ENCODE measurements at regions not wholly inside any gene's neighbourhood (a gene's known extent, or its start where the extent isn't known, plus 50 kb on each side); places are given as distances from the start of the nearest gene placed in this dataset.
"Not testable (repeated sequence)": the region's sequence is repeated elsewhere in the genome, so short reads cannot be mapped to it uniquely, and the experiment has no call there.

- no peak for DNase-seq
Measured at GRCh38 chr1:4068076-4068475, 168.0 kb upstream of the C1orf174 start.

GRCh38 chr1:4071653-4072052 is 171.6 kb upstream of the C1orf174 start:
- no peak for DNase-seq

GRCh38 chr1:4072481-4073153 is 172.5 kb upstream of the C1orf174 start:
- DNase-seq: no peak

GRCh38 chr1:4075436-4076225 is 175.6 kb upstream of the C1orf174 start:
- DNase-seq: no peak

- DNase-seq: no peak
Measured at GRCh38 chr1:4076346-4076745, 176.3 kb upstream of the C1orf174 start.

GRCh38 chr1:4078091-4078962 is 178.3 kb upstream of the C1orf174 start:
- not testable (repeated sequence) for DNase-seq

- DNase-seq: no peak
Measured at GRCh38 chr1:4079815-4080214, 179.7 kb upstream of the C1orf174 start.

- DNase-seq: no peak
Measured at GRCh38 chr1:4081806-4082711, 182.0 kb upstream of the C1orf174 start.

- no peak for DNase-seq
Measured at GRCh38 chr1:4083231-4084047, 183.4 kb upstream of the C1orf174 start.

- no peak for DNase-seq
Measured at GRCh38 chr1:4084048-4084431, 184.0 kb upstream of the C1orf174 start.

GRCh38 chr1:4084446-4084845 is 184.4 kb upstream of the C1orf174 start:
- no peak for DNase-seq

- DNase-seq: no peak
Measured at GRCh38 chr1:4084896-4085295, 184.8 kb upstream of the C1orf174 start.

- no peak for DNase-seq
Measured at GRCh38 chr1:4085546-4085945, 185.5 kb upstream of the C1orf174 start.

- no peak for DNase-seq
Measured at GRCh38 chr1:4086085-4086850, 186.2 kb upstream of the C1orf174 start.

- no peak for DNase-seq
Measured at GRCh38 chr1:4086921-4087320, 186.8 kb upstream of the C1orf174 start.

- DNase-seq: no peak
Measured at GRCh38 chr1:4087530-4088420, 187.7 kb upstream of the C1orf174 start.

- no peak for DNase-seq
Measured at GRCh38 chr1:4088676-4089075, 188.6 kb upstream of the C1orf174 start.

- no peak for DNase-seq
Measured at GRCh38 chr1:4089421-4090175, 189.5 kb upstream of the C1orf174 start.

GRCh38 chr1:4090556-4090955 is 190.5 kb upstream of the C1orf174 start:
- no peak for DNase-seq
